Activated T-helper 1 cell treated with anti-CD3 and anti-CD28 coated beads, Interleukin-12 subunit alpha, Interleukin-12 subunit beta, Interleukin-2, Interleukin-4 antibody, amounts not matched to agents 30 ng/mL and 10 ng/mL and 1 ng/mL, durations not matched to agents 14 hours and 24 hours and 36 hours (primary cell): ENCODE measurements at regions not wholly inside any gene's neighbourhood (a gene's known extent, or its start where the extent isn't known, plus 50 kb on each side); places are given as distances from the start of the nearest gene placed in this dataset.

Experiments
- DNase-seq: peaks from one replicate; pipeline ENCODE4 v3.0.0; 2021; ENCODE audit warnings: low spot score
- H3K27ac Mint-ChIP-seq: one replicate; pipeline ENCODE4 v1.8.0; 2021; ENCODE audit warnings: mild to moderate bottlenecking, mixed read lengths
- H3K27me3 Mint-ChIP-seq: one replicate; pipeline ENCODE4 v1.8.0; 2022; ENCODE audit warnings: mild to moderate bottlenecking, moderate library complexity, mixed read lengths; ENCODE audit not compliant: insufficient read depth
- H3K36me3 Mint-ChIP-seq: one replicate; pipeline ENCODE4 v1.8.0; 2021; ENCODE audit warnings: low read depth, mixed read lengths
- H3K4me1 Mint-ChIP-seq: one replicate; pipeline ENCODE4 v1.8.0; 2021; ENCODE audit warnings: low read depth, mixed read lengths
- H3K4me3 Mint-ChIP-seq: one replicate; pipeline ENCODE4 v1.8.0; 2021; ENCODE audit warnings: mild to moderate bottlenecking, moderate library complexity, mixed read lengths
- H3K9me3 Mint-ChIP-seq: one replicate; pipeline ENCODE4 v1.8.0; 2021; ENCODE audit warnings: mixed read lengths
- intact Hi-C: fragments of 100-400 bp; cut with micrococcal nuclease; formaldehyde crosslinking; loops from one replicate; pipeline ENCODE4 v1.15.1; 2024

DNA sequence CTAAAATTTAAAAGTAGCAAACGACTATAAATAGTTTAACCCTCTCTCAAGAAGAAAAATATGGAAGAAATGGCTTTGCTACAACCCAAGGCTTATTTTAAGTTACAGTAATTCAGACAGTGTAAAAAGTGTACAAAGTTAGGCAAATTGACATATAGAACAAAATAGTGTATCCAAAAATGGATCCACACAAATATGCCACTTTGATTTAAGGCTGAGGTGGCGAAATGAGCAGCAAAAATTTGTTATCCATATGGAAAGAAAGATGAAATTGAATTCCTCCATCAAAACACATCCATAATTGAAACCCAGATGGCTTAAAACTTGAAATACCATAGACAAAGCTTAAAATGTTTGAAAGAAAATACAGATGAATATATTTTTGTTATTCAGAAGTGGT is 540.8 kb downstream of the BRINP3 start:
- intact Hi-C loops: no loop called here

DNA sequence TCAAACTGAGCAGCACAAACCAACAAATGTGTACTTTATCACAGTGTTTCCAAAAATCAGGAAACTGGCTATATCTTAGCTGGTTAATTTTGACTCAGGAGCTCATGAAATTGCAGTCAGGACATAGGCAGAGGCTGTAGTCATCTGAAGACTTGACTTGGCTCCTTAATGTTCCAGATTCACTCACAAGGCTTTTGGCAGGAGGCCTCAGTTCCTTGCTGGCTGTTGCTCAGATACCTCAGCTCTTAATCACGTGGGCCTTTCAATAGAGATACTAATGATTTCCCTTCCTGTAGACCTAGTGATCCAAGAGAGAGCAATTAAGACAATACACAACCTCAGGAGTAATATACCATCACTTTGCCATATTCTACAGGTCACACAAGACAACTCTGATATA is 537.7 kb downstream of the BRINP3 start:
- H3K4me3 Mint-ChIP-seq: no peak overlapping the region
- no peak overlapping the region for H3K27ac Mint-ChIP-seq
- DNase-seq: no peak
- no peaks in the 10 kb centered on the region for H3K9me3 Mint-ChIP-seq
- H3K4me1 Mint-ChIP-seq: no peaks in the 10 kb centered on the region
- no peaks in the 10 kb centered on the region for H3K27me3 Mint-ChIP-seq
- intact Hi-C loops: no loop called here
- no peaks in the 10 kb centered on the region for H3K36me3 Mint-ChIP-seq

More for the DNA sequence above, 540.8 kb downstream of the BRINP3 start:
- H3K4me3 Mint-ChIP-seq: no peak overlapping the region
- no peaks in the 10 kb centered on the region for H3K36me3 Mint-ChIP-seq
- peaks cover 10% of the 10 kb centered on the region for H3K9me3 Mint-ChIP-seq
- H3K27me3 Mint-ChIP-seq: no peaks in the 10 kb centered on the region
- no peak overlapping the region for H3K27ac Mint-ChIP-seq
- no peak for DNase-seq
- no peaks in the 10 kb centered on the region for H3K4me1 Mint-ChIP-seq

DNA sequence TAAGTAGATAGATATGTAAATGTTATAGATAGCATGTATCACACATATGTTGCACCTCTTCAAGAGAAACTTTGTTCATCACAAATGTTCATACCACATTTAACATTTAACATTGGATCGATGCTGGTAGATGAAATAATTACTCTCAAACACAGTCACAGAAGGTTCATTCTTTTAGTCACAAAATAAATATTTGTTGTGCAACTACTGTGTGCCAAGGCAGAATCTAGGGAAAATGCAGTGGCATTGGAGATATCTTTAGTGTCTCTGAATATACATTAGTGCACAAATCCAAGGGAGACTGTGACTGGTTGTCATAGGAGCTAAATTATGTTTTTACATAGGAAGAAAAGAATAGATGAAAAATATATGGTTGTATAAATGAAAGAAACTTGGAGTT is 535.7 kb downstream of the BRINP3 start:
- Mint-ChIP-seq H3K36me3 (no peaks in the 10 kb centered on the region), H3K4me3 (no peak overlapping the region), H3K27ac (no peak overlapping the region), H3K9me3 (peaks cover 2% of the 10 kb centered on the region), H3K27me3 (no peaks in the 10 kb centered on the region), H3K4me1 (no peaks in the 10 kb centered on the region)
- no peak for DNase-seq
- intact Hi-C loops: no loop called here

DNA sequence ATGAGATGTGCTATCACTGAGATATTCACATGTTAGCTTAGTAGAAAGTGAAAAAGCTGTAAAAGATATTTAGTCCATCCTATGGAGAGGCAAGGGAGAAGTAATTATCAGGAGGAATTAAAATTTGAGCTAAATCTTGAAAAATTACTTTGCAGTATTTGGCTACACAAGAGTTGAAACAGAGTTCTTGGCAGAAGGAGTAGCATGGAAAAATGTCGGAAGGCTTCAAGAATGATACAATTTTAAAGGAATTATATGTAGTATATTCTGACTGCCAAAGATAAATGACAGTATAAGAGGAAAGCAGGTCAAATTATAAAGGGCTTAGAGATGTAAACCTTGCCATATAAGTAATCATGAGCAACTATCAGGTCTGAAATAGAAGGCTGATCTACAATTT is 518.9 kb downstream of the BRINP3 start:
- Mint-ChIP-seq H3K9me3 (no peaks in the 10 kb centered on the region), H3K4me1 (no peaks in the 10 kb centered on the region), H3K36me3 (no peaks in the 10 kb centered on the region), H3K4me3 (no peak overlapping the region), H3K27ac (no peak overlapping the region), H3K27me3 (no peaks in the 10 kb centered on the region)
- intact Hi-C loops: no loop called here
- no peak for DNase-seq

DNA sequence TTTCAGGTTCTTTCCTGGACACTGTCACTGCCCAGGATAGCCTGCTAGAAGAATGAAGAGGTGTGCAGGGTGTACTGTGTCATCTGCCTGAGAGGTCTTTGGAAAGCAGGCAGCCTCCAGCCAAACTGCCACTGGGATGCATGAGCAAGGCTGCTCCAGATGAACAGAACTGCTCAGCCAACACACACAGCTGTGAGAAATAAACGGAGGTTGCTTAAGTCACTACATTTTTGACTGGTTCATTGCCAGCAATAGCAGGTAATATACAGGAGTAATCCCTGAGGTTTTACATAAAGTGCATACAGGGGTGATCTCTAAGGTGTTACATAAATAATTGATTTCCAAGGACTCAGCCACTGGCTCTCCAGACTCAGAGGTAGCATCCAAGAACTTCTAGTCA is 516.9 kb downstream of the BRINP3 start:
- Mint-ChIP-seq H3K27ac (no peak overlapping the region), H3K4me3 (no peak overlapping the region), H3K27me3 (no peaks in the 10 kb centered on the region), H3K9me3 (no peaks in the 10 kb centered on the region), H3K4me1 (no peaks in the 10 kb centered on the region), H3K36me3 (no peaks in the 10 kb centered on the region)
- intact Hi-C loops: no loop called here
- no peak for DNase-seq

DNA sequence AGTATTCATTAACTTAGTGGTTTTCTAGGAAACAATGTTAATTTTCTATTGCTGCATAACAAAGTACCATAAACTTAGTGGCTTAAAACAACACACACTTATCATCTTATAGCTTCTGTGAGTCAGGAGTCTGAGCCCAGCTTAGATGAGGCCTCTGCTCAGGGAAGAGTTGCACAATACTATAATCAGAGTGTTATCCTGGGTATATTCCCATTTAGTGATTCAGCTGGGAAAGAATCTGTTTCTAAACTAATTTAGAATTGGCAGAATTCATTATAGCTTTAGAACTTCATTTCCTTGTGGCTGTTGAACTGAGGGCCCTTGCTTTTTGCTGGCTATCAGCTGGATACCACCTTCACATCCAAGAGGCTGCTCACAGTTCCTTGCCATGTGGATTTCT is 515.5 kb downstream of the BRINP3 start:
- H3K4me1 Mint-ChIP-seq: no peaks in the 10 kb centered on the region
- H3K4me3 Mint-ChIP-seq: no peak overlapping the region
- intact Hi-C loops: no loop called here
- no peaks in the 10 kb centered on the region for H3K27me3 Mint-ChIP-seq
- H3K36me3 Mint-ChIP-seq: no peaks in the 10 kb centered on the region
- H3K27ac Mint-ChIP-seq: no peak overlapping the region
- DNase-seq: no peak
- no peaks in the 10 kb centered on the region for H3K9me3 Mint-ChIP-seq

DNA sequence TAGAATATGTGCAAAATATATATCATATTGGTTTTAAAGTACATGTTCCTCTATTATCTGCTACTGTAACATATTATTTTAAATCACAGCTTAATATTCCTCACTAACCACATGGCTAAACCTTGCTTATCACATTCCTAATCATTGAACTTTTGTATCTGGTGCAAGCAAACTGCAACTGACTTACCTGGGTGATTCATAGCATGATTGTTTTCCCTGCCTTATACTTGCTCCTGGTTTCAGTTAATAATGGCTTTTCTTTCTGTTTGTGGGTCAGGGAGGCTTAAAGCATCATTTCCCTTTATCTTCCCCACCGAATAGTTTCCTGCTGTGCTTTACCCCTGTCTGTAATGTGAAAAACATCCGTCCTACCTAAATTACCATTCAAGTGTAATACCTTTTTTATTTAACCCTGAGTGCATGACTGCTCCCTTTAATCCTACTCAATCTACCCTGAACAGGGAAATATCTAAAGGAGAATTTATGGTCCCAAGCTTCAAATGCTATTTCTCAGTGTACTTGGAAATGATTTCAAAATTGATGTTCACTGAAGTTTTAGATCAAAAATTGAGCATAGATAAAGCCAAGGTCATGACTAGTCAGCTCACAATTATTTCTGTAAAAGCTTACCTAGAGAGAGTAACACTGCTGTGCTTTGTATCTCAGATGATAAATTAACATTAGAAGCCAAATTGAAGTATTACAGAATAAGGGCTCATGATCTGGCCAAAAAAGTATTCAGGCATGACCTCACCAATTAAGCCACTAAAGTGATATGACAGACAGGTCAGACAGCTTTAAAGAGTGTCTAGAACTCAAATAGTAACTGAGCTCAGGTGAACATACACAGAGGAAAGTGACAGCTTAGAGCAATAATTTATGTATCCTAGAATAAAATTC is 507.1 kb downstream of the BRINP3 start:
- Mint-ChIP-seq H3K27me3 (no peaks in the 10 kb centered on the region), H3K27ac (no peak overlapping the region), H3K9me3 (peaks cover 10% of the 10 kb centered on the region), H3K36me3 (no peaks in the 10 kb centered on the region), H3K4me1 (no peaks in the 10 kb centered on the region), H3K4me3 (no peak overlapping the region)
- DNase-seq: no peak
- intact Hi-C loops: no loop called here

DNA sequence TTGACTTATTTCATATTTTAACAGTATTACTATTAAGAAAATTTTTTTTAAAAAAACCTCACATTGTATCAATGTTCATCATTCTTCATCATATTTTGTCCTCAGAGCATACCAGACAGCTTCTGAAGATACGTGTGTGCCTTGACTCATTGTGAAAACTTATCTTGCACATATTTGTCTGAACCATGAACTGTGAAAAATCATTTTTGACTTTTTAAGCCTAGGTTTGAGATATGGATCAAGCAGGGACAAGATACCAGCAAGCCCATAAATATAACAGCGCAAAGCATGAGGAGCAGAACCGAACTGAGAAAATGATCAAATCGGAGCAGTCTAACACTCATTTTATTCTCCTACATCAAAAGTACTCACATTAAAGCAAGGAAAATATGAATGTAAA is 506.0 kb downstream of the BRINP3 start:
- H3K27ac Mint-ChIP-seq: no peak overlapping the region
- DNase-seq: no peak
- intact Hi-C loops: no loop called here
- H3K36me3 Mint-ChIP-seq: no peaks in the 10 kb centered on the region
- peaks cover 16% of the 10 kb centered on the region for H3K9me3 Mint-ChIP-seq
- H3K4me3 Mint-ChIP-seq: no peak overlapping the region
- no peaks in the 10 kb centered on the region for H3K4me1 Mint-ChIP-seq
- no peaks in the 10 kb centered on the region for H3K27me3 Mint-ChIP-seq

DNA sequence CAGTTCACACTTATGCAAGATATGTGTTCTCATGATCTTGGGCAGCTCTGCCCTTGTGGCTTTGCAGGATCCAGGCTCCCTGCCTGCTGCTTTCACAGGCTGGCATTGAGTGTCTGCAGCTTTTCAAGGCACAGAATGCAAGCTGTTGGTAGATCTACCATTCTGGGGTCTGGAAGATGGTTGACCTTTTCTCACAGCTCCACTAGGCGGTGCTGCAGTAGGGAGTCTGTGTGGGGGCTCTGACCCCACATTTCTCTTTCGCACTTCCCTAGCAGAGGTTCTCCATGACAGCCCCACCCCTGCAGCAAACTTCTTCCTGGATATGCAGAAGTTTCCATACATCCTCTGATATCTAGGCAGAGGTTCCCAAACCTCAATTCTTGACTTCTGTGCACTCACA is 500.5 kb downstream of the BRINP3 start:
- H3K9me3 Mint-ChIP-seq: peaks cover 27% of the 10 kb centered on the region
- intact Hi-C loops: no loop called here
- H3K4me3 Mint-ChIP-seq: no peak overlapping the region
- H3K36me3 Mint-ChIP-seq: no peaks in the 10 kb centered on the region
- H3K27ac Mint-ChIP-seq: no peak overlapping the region
- H3K27me3 Mint-ChIP-seq: no peaks in the 10 kb centered on the region
- H3K4me1 Mint-ChIP-seq: no peaks in the 10 kb centered on the region
- DNase-seq: no peak

DNA sequence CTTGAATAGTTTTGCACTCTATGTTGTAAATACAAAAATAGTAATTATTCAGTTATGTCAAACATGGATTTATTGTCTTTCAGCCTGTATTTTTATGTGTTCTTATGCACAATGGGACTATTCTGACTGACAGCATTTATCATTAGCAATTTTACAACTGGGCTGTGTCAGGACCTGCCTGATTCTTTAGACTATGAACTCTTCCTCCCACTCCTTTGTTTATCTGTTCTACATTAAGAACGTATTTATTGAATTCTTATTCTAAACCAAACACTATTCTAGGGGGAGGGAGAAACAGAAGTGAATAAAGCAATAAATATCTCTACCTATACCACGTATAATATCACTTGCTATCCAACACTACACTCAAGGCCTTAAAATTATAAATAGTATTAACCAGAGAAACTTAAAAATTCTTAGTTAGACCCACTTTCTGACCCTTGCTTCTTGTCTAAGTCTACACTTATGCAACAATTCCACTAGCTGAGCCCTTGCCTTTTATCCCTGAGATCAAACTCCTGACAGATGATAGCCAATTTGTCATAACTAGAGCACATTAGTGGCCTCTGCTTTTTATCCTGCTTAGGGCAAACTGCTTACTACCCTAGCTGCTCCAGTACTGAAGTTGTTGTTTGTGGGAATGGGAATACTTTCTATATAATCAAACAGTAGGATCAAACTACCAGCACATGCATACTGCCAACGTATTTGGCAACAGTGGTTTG is 494.3 kb downstream of the BRINP3 start:
- peaks cover 18% of the 10 kb centered on the region for H3K9me3 Mint-ChIP-seq
- intact Hi-C loops: no loop called here
- H3K4me1 Mint-ChIP-seq: no peaks in the 10 kb centered on the region
- H3K36me3 Mint-ChIP-seq: no peaks in the 10 kb centered on the region
- no peak overlapping the region for H3K27ac Mint-ChIP-seq
- no peak overlapping the region for H3K4me3 Mint-ChIP-seq
- no peak for DNase-seq
- no peaks in the 10 kb centered on the region for H3K27me3 Mint-ChIP-seq

DNA sequence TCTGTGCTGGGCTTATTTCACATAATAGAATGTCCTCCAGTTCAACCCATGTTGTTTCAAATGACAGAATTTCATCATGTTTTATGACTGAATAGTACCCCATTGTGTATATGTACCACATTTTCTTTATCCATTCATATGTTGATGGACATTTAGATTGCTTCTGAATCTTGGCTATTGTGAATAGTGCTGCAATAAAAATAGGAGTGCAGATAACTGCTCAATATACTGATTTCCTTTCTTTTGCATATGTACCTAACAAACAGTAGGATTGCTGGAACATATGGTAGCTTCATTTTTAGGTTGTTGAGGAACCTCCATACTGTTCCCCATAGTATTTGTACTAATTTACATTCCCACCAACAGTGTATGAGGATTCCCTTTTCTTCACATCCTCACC is 491.1 kb downstream of the BRINP3 start:
- Mint-ChIP-seq H3K9me3 (peaks cover 21% of the 10 kb centered on the region), H3K4me3 (no peak overlapping the region), H3K4me1 (no peaks in the 10 kb centered on the region), H3K27me3 (no peaks in the 10 kb centered on the region), H3K36me3 (no peaks in the 10 kb centered on the region), H3K27ac (no peak overlapping the region)
- intact Hi-C loops: no loop called here
- no peak for DNase-seq

DNA sequence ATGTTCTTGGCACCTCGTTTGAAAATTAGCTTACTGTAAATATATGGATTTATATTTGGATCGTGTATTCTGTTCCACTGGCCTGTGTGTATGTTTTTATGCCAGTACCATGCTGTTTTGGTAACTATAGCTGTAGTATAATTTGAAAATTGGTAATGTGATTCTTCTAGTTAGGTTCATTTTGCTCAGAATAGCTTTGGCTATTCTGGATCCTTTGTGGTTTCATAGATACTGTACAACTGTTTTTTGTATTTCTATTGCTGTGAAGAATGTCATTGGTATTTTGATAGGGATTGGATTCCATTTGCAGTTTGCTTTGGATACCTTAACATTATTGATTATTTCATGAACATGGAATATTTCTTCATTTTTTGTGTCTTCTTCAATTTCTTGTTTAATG is 490.2 kb downstream of the BRINP3 start:
- Mint-ChIP-seq H3K9me3 (peaks cover 22% of the 10 kb centered on the region), H3K27ac (no peak overlapping the region), H3K27me3 (no peaks in the 10 kb centered on the region), H3K4me1 (no peaks in the 10 kb centered on the region), H3K4me3 (no peak overlapping the region), H3K36me3 (no peaks in the 10 kb centered on the region)
- DNase-seq: no peak
- intact Hi-C loops: no loop called here

DNA sequence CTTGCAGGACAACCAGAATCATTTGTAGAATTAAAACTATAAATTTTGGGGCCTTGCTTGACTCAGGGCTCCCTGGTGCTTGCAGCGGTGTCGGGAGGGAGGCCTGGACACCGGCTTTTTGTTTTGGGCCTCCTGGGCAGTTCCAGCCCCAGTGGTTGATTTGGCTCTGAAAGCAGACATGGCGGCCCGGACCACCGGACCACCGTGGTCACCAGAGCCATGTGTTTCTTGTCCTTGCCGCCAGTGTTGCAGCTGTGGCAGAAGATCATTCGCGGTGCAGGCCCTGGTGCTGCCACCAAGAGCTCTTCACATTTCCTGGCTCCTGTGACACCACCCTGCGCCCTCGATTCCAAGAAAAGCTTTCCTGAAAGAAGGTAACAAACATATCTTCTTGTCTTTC is 484.8 kb downstream of the BRINP3 start:
- Mint-ChIP-seq H3K4me1 (no peaks in the 10 kb centered on the region), H3K4me3 (no peak overlapping the region), H3K36me3 (no peaks in the 10 kb centered on the region), H3K27ac (no peak overlapping the region), H3K9me3 (peaks cover 21% of the 10 kb centered on the region), H3K27me3 (no peaks in the 10 kb centered on the region)
- intact Hi-C loops: no loop called here
- DNase-seq: no peak
